ENCODE measurements at regions not wholly inside any gene's neighbourhood (a gene's known extent, or its start where the extent isn't known, plus 50 kb on each side); places are given as distances from the start of the nearest gene placed in this dataset.

GRCh38 chr2:39498786-39499185 is 61.7 kb upstream of the MAP4K3 start:
- H3K9me3 Mint-ChIP-seq (ENCODE audit: low read depth, unreplicated experiment) = no peaks in the 10 kb centered on the region
- no TSS peak for BruUV-seq (replicated peaks)
- H3K36me3 Mint-ChIP-seq (ENCODE audit: insufficient read depth, unreplicated experiment) = peaks cover 6% of the 10 kb centered on the region
- no peak overlapping the region for H3K4me3 Mint-ChIP-seq (ENCODE audit: low read depth, unreplicated experiment)
- CTCF ChIA-PET = no interaction called here
- TF ChIP-seq CTCF (IDR thresholded peaks at IDR 0.05; ENCODE audit: unreplicated experiment) = no peak
- intact Hi-C loops (cut with micrococcal nuclease; ENCODE audit: unreplicated experiment) = no loop called here
- no peak overlapping the region for H3K27ac Mint-ChIP-seq (ENCODE audit: unreplicated experiment)
- peaks cover 48% of the 10 kb centered on the region for H3K4me1 Mint-ChIP-seq (ENCODE audit: low read depth, unreplicated experiment)
- H3K27me3 Mint-ChIP-seq (ENCODE audit: unreplicated experiment) = no peaks in the 10 kb centered on the region
- no peak for DNase-seq

- peaks cover 6% of the 10 kb centered on the region for H3K36me3 Mint-ChIP-seq (ENCODE audit: insufficient read depth, unreplicated experiment)
- no peak overlapping the region for H3K27ac Mint-ChIP-seq (ENCODE audit: unreplicated experiment)
- BruUV-seq (replicated peaks) = no TSS peak
- DNase-seq = no peak
- CTCF ChIA-PET = interaction anchor here (1.9 kb wide), 1 partner anchor 7 kb away, joined by 6 read pairs; no protein-coding TSS in a partner anchor
- no peaks in the 10 kb centered on the region for H3K9me3 Mint-ChIP-seq (ENCODE audit: low read depth, unreplicated experiment)
- intact Hi-C loops (cut with micrococcal nuclease; ENCODE audit: unreplicated experiment) = no loop called here
- H3K4me1 Mint-ChIP-seq (ENCODE audit: low read depth, unreplicated experiment) = peaks cover 51% of the 10 kb centered on the region
- H3K27me3 Mint-ChIP-seq (ENCODE audit: unreplicated experiment) = no peaks in the 10 kb centered on the region
- H3K4me3 Mint-ChIP-seq (ENCODE audit: low read depth, unreplicated experiment) = no peak overlapping the region
- TF ChIP-seq CTCF (IDR thresholded peaks at IDR 0.05; ENCODE audit: unreplicated experiment) = no peak
These were observed 62.3 kb upstream of the MAP4K3 start for GRCh38 chr2:39499336-39499735.

GRCh38 chr2:39501412-39501811 is 64.3 kb upstream of the MAP4K3 start:
- H3K4me3 Mint-ChIP-seq (ENCODE audit: low read depth, unreplicated experiment) = no peak overlapping the region
- no peak for DNase-seq
- intact Hi-C loops (cut with micrococcal nuclease; ENCODE audit: unreplicated experiment) = no loop called here
- no peaks in the 10 kb centered on the region for H3K9me3 Mint-ChIP-seq (ENCODE audit: low read depth, unreplicated experiment)
- no peaks in the 10 kb centered on the region for H3K36me3 Mint-ChIP-seq (ENCODE audit: insufficient read depth, unreplicated experiment)
- BruUV-seq (replicated peaks) = no TSS peak
- peaks cover 47% of the 10 kb centered on the region for H3K4me1 Mint-ChIP-seq (ENCODE audit: low read depth, unreplicated experiment)
- H3K27ac Mint-ChIP-seq (ENCODE audit: unreplicated experiment) = no peak overlapping the region
- TF ChIP-seq CTCF (IDR thresholded peaks at IDR 0.05; ENCODE audit: unreplicated experiment) = no peak
- no peaks in the 10 kb centered on the region for H3K27me3 Mint-ChIP-seq (ENCODE audit: unreplicated experiment)
- CTCF ChIA-PET = interaction anchor here (0.6 to 1.9 kb wide), 3 partner anchors 10 to 63 kb away, joined by 5 to 6 read pairs (median 6); no protein-coding TSS in a partner anchor

GRCh38 chr2:39503277-39503676 is 66.2 kb upstream of the MAP4K3 start:
- CTCF ChIA-PET = interaction anchor here (0.7 kb wide), 2 partner anchors 159 to 1246 kb away, joined by 3 to 4 read pairs; no protein-coding TSS in a partner anchor
- no TSS peak for BruUV-seq (replicated peaks)
- intact Hi-C loops (cut with micrococcal nuclease; ENCODE audit: unreplicated experiment) = no loop called here
- TF ChIP-seq CTCF (IDR thresholded peaks at IDR 0.05; ENCODE audit: unreplicated experiment) = no peak
- H3K9me3 Mint-ChIP-seq (ENCODE audit: low read depth, unreplicated experiment) = no peaks in the 10 kb centered on the region
- H3K4me3 Mint-ChIP-seq (ENCODE audit: low read depth, unreplicated experiment) = no peak overlapping the region
- DNase-seq = no peak
- H3K36me3 Mint-ChIP-seq (ENCODE audit: insufficient read depth, unreplicated experiment) = no peaks in the 10 kb centered on the region
- H3K27ac Mint-ChIP-seq (ENCODE audit: unreplicated experiment) = no peak overlapping the region
- H3K27me3 Mint-ChIP-seq (ENCODE audit: unreplicated experiment) = no peaks in the 10 kb centered on the region
- H3K4me1 Mint-ChIP-seq (ENCODE audit: low read depth, unreplicated experiment) = peaks cover 53% of the 10 kb centered on the region
